ENCODE measurements at regions not wholly inside any gene's neighbourhood (a gene's known extent, or its start where the extent isn't known, plus 50 kb on each side); places are given as distances from the start of the nearest gene placed in this dataset.
"Not testable (repeated sequence)": the region's sequence is repeated elsewhere in the genome, so short reads cannot be mapped to it uniquely, and the experiment has no call there.

DNA sequence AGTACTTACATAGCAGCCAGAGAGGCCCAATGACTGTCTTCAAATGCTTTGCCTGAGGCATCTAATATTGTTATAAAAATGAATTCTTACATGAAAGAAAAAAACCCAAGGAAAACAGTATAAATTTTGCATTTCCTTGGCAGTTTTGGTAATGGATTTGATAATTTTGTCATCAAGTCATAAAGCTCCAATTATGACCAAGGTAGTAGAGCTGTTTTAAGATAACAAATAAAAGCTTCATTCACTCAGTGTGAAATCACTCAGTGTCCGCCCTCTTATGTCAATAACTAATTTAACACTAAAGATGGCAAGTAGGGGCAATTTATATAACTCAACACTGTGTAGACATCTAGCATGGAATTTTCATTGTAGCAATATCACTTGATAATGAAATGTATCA, 193.9 kb downstream of the ANKRD7 start:
- no peak for DNase-seq (ENCODE audit: low spot score)

DNA sequence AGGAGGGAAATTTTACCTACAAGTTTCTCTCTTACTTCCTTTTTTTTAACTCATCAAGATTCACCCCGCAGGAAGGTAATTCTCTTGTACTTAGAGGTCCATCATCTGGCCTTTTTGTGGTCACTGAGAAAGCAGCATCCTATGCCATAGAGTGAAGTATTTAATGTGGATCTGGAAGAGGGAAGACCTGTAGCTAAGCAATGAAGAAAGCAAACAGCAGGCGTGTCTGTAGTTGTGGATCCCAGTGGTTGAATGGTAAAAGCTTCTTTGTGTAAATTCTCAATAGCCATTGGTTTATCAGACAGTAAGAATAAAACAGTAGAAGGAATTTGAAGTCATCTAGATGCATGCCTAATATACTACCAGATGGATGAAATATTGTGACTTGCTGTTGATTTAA, 196.4 kb downstream of the ANKRD7 start:
- no peak for DNase-seq (ENCODE audit: low spot score)

- DNase-seq (ENCODE audit: low spot score), result no peak
These were observed 204.6 kb downstream of the ANKRD7 start for GRCh38 chr7:118429141-118429540.

DNA sequence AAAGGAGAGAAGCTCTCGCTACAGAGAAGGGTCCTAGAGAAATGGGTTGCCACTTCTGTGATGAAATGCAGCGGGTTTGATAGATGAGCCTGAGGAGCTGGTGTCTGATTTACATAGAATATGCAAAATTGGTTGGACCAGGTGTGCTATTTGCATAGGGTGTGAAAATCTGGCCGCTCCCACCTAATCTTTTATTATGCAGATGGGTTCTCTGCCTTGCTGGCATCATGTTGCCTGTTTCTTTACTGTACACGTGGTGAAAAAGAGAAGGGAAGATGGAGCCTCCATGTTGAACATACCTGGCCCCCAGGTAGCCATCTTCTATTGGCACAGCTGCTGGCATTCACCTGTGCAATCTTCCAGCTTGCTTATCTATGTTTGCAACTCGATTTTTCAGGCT, 212.2 kb downstream of the ANKRD7 start:
- no peak for DNase-seq (ENCODE audit: low spot score)

DNA sequence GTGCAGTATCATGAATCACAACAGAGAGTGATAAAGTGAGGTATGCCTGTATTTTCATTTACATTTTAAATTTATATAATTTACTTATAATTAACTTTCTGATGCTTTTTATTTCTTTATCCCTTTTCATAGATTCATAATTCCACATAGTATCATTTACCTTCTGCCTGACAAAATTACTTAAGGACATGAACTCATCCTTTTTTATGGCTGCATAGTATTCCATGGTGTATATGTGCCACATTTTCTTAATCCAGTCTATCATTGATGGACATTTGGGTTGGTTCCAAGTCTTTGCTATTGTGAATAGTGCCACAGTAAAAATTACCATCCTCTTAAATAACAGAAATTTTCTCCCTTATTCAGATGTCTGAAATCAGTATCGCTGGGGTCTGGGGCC, 224.5 kb downstream of the ANKRD7 start:
- not testable (repeated sequence) for DNase-seq (ENCODE audit: low spot score)

DNA sequence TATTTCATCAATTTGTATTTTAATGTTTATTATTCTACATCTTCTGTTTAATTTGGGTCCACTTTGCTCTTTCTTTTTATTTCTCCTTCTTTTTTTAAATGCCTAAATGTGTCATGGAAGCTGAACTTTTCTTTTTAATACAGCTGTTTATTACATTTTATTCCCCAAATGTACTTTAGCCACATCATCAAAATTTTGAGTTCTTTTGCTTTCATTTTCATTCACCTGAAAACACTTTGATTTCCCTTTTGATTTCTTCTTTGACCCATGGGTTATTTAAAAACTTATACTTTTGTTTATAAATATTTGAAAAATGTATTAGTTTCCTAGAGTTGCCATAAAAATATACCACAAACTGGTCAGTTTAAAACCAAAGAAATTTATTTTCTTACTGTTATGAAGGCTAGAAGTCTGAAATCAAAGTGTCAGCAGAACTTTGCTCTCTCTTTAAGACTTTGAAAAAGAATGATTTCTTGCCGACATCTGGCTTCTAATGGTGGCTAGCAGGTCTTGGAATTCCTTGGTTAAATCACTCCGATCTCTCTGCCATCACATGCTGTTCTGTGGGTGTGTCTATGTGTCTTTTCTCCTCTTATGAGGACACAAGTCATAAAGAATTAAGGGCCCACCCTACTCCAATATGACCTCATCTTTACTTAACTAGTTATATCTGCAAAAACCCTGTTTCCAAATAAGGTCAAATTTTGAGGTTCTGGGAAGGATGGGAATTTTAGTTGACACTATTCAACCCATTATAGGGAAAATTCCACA, 225.5 kb downstream of the ANKRD7 start:
- no peak for DNase-seq (ENCODE audit: low spot score)

- no peak for DNase-seq (ENCODE audit: low spot score)
These were observed 227.6 kb downstream of the ANKRD7 start for GRCh38 chr7:118452128-118452527.

- DNase-seq (ENCODE audit: low spot score), result no peak
These were observed 242.9 kb downstream of the ANKRD7 start for GRCh38 chr7:118467381-118467780.

- DNase-seq (ENCODE audit: low spot score), result no peak
These were observed 248.1 kb downstream of the ANKRD7 start for GRCh38 chr7:118472581-118472980.

DNA sequence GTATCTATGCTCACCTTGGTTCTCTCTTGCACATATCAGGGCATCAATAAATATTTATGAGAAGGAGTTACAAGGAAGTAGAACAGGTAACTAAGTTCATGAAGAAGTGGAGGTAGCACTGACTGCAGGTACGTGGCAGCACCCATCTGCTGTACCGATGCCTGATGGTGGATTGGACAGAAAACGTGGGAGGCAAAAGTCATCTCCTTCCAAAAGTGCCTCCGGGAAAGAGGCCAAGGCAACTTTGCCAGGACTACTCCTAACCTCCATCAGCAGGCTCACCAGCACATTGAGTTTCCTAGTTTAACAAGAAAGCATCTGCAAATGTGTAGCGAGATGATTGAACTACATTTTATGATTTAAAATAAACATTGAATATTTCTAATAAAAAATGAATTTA, 248.8 kb downstream of the ANKRD7 start:
- no peak for DNase-seq (ENCODE audit: low spot score)

GRCh38 chr7:118476036-118476435, 251.5 kb downstream of the ANKRD7 start:
- no peak for DNase-seq (ENCODE audit: low spot score)

- no peak for DNase-seq (ENCODE audit: low spot score)
These were observed 252.5 kb downstream of the ANKRD7 start for GRCh38 chr7:118477036-118477435.

- no peak for DNase-seq (ENCODE audit: low spot score)
These were observed 253.7 kb downstream of the ANKRD7 start for GRCh38 chr7:118478236-118478635.

DNA sequence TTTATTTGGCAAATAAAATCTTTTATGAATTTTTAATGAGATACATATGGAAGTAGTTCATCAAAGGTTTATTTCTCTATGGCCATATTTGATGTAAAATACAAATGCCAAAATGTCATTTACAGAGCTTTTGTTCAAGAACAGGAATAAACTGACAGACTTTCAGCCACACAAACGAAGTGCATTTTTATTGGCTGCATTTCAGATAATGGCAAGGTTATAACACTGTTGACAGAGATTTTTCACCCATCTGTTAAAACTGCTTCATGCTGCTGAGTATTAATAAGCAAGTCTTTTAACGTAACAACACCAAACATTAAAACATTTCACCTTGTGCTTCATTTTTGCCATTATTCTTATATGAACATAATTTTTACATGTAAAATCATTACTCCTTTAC, 254.4 kb downstream of the ANKRD7 start:
- DNase-seq (ENCODE audit: low spot score), result no peak

DNA sequence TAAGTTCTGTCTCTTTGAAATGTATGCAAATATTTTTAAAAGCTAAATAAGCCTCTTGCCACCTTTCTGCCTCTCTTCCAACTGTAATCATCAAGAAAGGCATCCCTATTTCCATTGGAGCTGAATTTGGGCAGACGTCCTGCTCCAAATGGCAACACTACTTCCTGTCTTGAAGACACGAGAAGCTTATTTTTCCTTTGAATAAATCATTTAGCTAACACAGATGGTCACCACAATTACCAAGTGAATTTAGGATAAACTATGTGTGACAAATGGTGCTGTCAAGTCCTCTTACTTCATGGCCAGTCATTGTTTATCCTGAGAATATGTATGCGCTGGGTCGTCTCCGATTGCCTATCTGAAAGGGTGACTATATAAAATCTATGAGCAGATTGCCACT, 268.0 kb downstream of the ANKRD7 start:
- DNase-seq (ENCODE audit: low spot score), result no peak

DNA sequence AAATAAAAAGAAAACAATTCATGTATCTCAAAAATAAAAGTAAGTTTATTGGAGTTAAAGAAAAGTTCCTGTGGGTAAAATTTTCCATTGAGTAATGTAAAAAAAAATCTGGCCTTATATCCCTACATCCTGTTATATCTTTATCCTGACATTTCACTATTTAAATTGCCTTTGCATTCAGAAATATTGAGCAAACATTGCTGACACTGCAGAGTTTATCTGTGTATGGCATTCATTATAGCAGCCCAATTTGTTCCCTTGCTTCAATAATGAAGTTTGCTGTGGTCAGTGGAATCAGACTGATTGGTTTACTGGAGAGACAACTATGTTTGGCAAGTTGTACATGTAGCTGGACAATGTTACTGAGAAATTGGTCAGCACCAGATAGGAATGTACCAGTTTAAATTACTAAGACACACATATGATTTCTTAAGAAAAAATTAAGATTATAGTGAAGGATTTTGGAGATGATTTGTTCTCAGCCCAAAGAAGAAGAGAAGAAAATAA, 271.7 kb downstream of the ANKRD7 start:
- DNase-seq (ENCODE audit: low spot score), result no peak

- DNase-seq (ENCODE audit: low spot score), result no peak
These were observed 277.7 kb downstream of the ANKRD7 start for GRCh38 chr7:118502235-118502634.

DNA sequence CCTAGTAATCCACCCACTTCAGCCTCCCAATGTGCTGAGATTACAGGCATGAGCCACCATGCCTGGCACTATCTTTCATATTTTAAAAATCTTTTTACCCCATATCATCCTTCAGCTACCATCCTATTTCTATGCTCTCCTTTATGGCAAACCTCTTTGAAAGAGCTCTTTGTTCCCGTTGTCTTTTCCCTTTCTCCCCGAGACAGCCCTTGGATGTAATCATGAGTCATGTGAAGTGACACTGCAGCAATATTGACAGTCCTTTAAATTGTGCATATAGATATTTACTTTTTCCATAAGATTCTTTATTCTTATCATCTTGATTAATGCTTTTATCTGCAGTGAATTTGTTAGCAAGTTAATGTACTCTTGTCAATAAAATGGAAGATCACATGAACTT, 286.6 kb downstream of the ANKRD7 start:
- no peak for DNase-seq (ENCODE audit: low spot score)

DNA sequence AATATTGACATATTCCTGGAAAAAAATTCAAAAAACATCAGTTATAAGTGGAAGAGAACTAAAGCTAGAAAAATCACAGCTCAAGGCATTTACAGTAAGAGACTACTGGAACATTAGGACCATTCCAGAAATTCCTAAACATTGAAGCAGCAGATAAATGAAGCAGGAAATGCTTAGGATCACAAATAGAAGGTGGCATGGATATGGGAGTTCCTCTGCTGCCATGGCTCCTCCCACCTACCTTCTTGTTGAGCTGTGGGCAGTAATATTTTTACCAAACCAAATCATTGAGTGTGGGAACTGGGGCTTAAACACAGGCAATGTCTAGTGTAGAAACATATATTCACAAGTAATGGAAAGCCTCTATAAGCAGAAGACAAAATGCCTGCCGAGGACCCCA, 292.8 kb downstream of the ANKRD7 start:
- no peak for DNase-seq (ENCODE audit: low spot score)

DNA sequence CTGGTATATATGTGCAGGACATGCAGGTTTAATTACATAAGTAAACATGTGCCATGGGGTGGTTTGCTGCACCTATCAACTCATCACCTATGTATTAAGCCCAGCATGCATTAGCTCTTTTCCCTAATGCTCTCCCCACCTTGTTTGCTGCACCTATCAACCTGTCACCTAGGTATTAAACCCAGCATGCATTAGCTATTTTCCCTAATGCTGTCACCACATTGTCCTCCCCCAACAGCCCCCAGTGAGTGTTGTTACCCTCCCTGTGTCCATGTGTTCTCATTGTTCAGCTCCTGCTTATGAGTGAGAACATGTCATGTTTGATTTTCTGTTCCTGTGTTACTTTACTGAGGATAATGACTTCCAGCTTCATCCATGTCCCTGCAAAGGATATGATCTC, 300.5 kb downstream of the ANKRD7 start:
- no peak for DNase-seq (ENCODE audit: low spot score)

- DNase-seq (ENCODE audit: low spot score), result no peak
These were observed 307.1 kb downstream of the ANKRD7 start for GRCh38 chr7:118531566-118531965.

DNA sequence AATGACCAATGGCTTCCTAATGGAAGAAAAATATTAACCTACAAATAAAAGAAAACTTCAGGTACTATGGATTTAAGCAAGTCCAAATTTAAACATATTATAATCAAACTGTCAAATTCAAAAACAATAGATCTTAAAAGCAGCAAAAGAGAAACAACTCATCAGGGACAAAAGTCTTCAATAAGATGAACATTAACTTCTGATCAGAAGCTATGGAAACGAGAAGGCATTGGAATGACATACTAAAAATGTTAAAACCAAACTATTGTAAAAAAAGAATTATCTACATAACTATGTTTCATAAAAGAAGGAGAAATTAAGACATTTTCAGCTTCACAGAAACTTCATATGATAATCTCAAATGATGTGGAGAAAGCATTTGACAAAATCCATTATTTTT, 334.7 kb downstream of the ANKRD7 start:
- no peak for DNase-seq (ENCODE audit: low spot score)

GRCh38 chr7:118563311-118563710, 338.8 kb downstream of the ANKRD7 start:
- no peak for DNase-seq (ENCODE audit: low spot score)

DNA sequence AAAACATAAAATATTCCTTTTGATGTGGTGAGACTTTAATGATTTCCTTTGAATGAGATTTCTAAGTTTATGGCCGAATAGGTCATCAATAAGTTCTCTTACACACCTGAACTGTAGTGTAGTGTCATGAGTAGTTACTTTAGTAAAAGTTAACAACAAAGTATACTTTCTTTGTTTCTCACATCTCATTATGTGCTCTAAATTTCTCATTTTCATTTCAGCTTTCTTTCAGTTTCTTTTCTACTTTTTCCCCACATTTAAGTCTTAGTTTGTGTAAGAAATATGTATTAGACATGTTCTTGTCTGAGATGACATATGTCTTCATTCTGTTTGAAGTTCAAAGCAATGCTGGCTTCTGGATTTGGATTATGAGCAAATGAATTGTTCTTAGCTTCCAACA, 348.1 kb downstream of the ANKRD7 start:
- DNase-seq (ENCODE audit: low spot score), result no peak

Measured in SW480 (cell line).